ENCODE measurements at regions not wholly inside any gene's neighbourhood (a gene's known extent, or its start where the extent isn't known, plus 50 kb on each side); places are given as distances from the start of the nearest gene placed in this dataset.
"Not testable (repeated sequence)": the region's sequence is repeated elsewhere in the genome, so short reads cannot be mapped to it uniquely, and the experiment has no call there.

DNA sequence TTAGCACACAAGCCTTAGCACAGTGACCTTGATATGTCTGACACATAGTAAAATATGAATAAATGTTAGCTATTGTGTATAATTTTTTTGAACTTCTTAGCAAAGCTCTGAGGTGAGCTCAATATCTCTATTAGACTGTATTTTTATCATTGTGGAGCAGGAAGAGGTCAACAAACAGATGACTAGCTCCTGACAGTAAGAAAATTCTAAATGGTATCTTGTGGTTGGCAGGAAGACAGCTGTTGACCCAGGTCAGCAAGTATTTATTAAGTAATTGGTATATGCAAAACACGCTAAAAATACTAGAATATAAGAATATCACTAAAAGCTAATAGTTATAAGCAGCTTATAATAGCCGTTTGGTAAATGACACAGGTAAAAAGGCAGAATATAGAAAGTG, 77.5 kb upstream of the MARCKS start:
- peaks cover 67% of the 10 kb centered on the region for H3K27me3 ChIP-seq
- TF ChIP-seq CTCF (IDR thresholded peaks at IDR 0.05; ENCODE audit: low read depth, low read length), result no peak
- no peak overlapping the region for H3K4me3 ChIP-seq
- H3K9me3 ChIP-seq (ENCODE audit: low read depth), result no peaks in the 10 kb centered on the region
- H3K36me3 ChIP-seq, result no peaks in the 10 kb centered on the region
- peaks cover 13% of the 10 kb centered on the region for H3K4me1 ChIP-seq (ENCODE audit: low read depth)
- H3K27ac ChIP-seq, result no peak overlapping the region
- DNase-seq (ENCODE audit: low read depth in 1 of 2, low spot score in 1 of 2), result no peak

GRCh38 chr6:113782636-113783035, 74.5 kb upstream of the MARCKS start:
- H3K4me3 ChIP-seq, result no peak overlapping the region
- no peak for TF ChIP-seq CTCF (IDR thresholded peaks at IDR 0.05; ENCODE audit: low read depth, low read length)
- no peak overlapping the region for H3K27ac ChIP-seq
- no peaks in the 10 kb centered on the region for H3K9me3 ChIP-seq (ENCODE audit: low read depth)
- peaks cover 87% of the 10 kb centered on the region for H3K27me3 ChIP-seq
- peaks cover 2% of the 10 kb centered on the region for H3K4me1 ChIP-seq (ENCODE audit: low read depth)
- H3K36me3 ChIP-seq, result no peaks in the 10 kb centered on the region
- DNase-seq (ENCODE audit: low read depth in 1 of 2, low spot score in 1 of 2), result no peak

DNA sequence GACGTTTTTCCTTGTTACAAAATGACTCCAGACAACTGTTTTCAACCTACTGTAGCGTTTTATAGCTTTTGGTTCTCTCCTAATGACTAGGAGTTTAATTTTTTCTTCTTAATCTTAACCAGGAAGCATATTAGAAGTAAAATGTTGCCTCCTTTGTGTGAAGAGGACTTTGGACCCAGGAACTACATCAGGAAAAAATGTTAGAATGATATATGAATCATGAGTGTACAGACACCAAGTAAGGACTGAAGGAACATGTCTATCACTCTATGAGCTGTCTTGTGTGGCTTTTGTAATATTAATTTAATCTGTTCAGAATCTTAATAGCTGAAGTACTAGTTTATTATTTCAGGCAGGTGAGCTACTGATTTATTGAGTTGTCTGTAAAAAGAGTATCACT, 71.0 kb upstream of the MARCKS start:
- Histone ChIP-seq H3K27me3 (peaks cover 85% of the 10 kb centered on the region), H3K27ac (no peak overlapping the region), H3K4me3 (no peak overlapping the region), H3K36me3 (no peaks in the 10 kb centered on the region), H3K9me3 (ENCODE audit: low read depth) (no peaks in the 10 kb centered on the region), H3K4me1 (ENCODE audit: low read depth) (no peaks in the 10 kb centered on the region)
- TF ChIP-seq CTCF (IDR thresholded peaks at IDR 0.05; ENCODE audit: low read depth, low read length), result no peak
- DNase-seq (ENCODE audit: low read depth in 1 of 2, low spot score in 1 of 2), result no peak

DNA sequence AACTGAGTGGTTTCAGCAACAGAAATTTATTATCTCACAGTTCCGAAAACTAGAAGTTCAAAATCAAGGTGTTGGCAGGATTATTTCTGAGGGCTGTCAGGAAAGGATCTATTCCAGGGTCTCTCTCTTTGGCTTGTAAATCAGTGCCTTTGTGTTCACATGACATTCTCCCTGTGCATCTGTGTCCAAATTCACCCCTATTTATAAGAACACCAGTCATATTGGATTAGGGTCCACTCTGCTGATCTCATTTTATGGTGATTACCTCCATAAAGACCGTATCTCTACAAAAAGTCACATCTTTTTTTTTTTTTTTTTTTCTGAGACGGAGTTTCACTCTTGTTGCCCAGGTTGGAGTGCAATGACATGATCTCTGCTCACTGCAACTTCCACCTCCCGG, 68.6 kb upstream of the MARCKS start:
- no peak for DNase-seq (ENCODE audit: low read depth in 1 of 2, low spot score in 1 of 2)
- peaks cover 73% of the 10 kb centered on the region for H3K27me3 ChIP-seq
- H3K9me3 ChIP-seq (ENCODE audit: low read depth), result no peaks in the 10 kb centered on the region
- no peaks in the 10 kb centered on the region for H3K36me3 ChIP-seq
- TF ChIP-seq CTCF (IDR thresholded peaks at IDR 0.05; ENCODE audit: low read depth, low read length), result no peak
- H3K4me3 ChIP-seq, result no peak overlapping the region
- no peak overlapping the region for H3K27ac ChIP-seq
- no peaks in the 10 kb centered on the region for H3K4me1 ChIP-seq (ENCODE audit: low read depth)

DNA sequence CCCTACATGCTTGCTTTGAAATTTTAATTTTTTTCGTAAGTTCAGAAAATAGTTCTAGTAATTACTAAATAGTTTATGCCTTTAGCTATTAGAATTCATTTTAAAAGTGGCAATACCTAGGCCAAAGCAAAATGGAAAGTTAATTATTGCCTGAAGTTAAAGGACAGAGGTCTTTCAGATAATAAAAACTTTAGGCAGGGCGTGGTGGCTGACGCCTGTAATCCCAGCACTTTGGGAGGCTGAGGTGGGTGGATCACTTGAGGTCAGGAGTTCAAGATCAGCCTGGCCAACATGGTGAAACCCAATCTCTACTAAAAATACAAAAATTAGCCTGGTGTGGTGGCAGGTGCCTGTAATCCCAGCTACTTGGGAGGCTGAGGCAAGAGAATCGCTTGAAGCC, 65.9 kb upstream of the MARCKS start:
- H3K4me1 ChIP-seq (ENCODE audit: low read depth); H3K27ac ChIP-seq; H3K9me3 ChIP-seq (ENCODE audit: low read depth); H3K36me3 ChIP-seq; DNase-seq (ENCODE audit: low read depth in 1 of 2, low spot score in 1 of 2); H3K4me3 ChIP-seq: not testable (repeated sequence)
- H3K27me3 ChIP-seq, result peaks cover 70% of the 10 kb centered on the region

DNA sequence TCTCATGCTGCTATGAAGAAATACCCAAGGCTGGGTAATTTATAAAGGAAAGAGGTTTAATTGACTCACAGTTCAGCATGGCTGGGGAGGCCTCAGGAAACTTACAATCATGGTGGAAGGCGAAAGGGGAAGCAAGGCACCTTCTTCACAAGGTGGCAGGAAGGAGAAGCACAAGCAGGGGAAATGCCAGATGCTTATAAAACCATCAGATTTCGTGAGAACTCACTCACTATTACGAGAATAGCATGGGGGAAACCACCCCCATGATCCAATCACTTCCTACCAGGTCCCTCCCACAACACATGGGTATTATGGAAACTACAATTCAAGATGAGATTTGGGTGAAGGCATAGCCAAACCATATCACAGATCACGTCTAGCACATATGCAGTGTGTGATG, 61.8 kb upstream of the MARCKS start:
- H3K36me3 ChIP-seq; H3K9me3 ChIP-seq (ENCODE audit: low read depth); H3K4me3 ChIP-seq; H3K27ac ChIP-seq; H3K4me1 ChIP-seq (ENCODE audit: low read depth); DNase-seq (ENCODE audit: low read depth in 1 of 2, low spot score in 1 of 2): not testable (repeated sequence)
- peaks cover 39% of the 10 kb centered on the region for H3K27me3 ChIP-seq

- TF ChIP-seq CTCF (IDR thresholded peaks at IDR 0.05; ENCODE audit: low read depth, low read length), result no peak
- H3K9me3 ChIP-seq (ENCODE audit: low read depth), result no peaks in the 10 kb centered on the region
- H3K27me3 ChIP-seq, result peaks cover 42% of the 10 kb centered on the region
- no peaks in the 10 kb centered on the region for H3K36me3 ChIP-seq
- no peak overlapping the region for H3K4me3 ChIP-seq
- H3K27ac ChIP-seq, result no peak overlapping the region
- no peak for DNase-seq (ENCODE audit: low read depth in 1 of 2, low spot score in 1 of 2)
- no peaks in the 10 kb centered on the region for H3K4me1 ChIP-seq (ENCODE audit: low read depth)
Observed at GRCh38 chr6:113796038-113796437, 61.1 kb upstream of the MARCKS start.
